Astrocyte (in vitro differentiated cells and primary cell): ENCODE measurements at regions not wholly inside any gene's neighbourhood (a gene's known extent, or its start where the extent isn't known, plus 50 kb on each side); places are given as distances from the start of the nearest gene placed in this dataset.
"Not testable (repeated sequence)": the region's sequence is repeated elsewhere in the genome, so short reads cannot be mapped to it uniquely, and the experiment has no call there.

Experiments
- CTCF ChIP-seq: IDR thresholded peaks from 2 replicates; pipeline ENCODE4 v1.5.1; 2011; ENCODE audit warnings: low read depth, mild to moderate bottlenecking, inconsistent platforms, low read length, moderate library complexity; ENCODE audit not compliant: insufficient read depth
- EZH2 ChIP-seq: IDR thresholded peaks from 2 replicates; pipeline ENCODE4 v1.6.1; 2012; ENCODE audit warnings: mild to moderate bottlenecking, low read length, inconsistent platforms; ENCODE audit not compliant: insufficient read depth

DNA sequence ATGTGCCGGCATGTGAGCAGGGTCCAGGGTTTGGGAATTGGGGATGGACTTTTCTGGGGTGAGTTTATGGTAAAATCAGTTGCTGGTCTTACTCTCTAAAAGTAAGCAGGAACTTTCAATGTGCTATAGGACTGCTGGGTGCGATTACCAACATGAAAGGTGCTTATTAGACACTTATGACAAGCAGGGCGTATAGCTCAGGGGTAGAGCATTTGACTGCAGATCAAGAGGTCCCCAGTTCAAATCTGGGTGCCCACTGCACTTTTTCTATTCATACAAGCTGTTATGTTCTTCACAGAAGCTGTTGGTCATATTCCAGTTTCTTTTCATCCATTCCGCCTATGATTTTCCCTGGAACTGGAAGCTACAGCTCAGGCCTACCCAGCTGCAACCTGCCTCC lies 58.9 kb upstream of the ZNF746 start:
- not testable (repeated sequence) for TF ChIP-seq CTCF, EZH2
